A549 (cell line): ENCODE measurements at regions not wholly inside any gene's neighbourhood (a gene's known extent, or its start where the extent isn't known, plus 50 kb on each side); places are given as distances from the start of the nearest gene placed in this dataset.

Source experiments
- CTCF ChIP-seq: fragments of >200 bp; sonication (Bioruptor Twin); formaldehyde crosslinking; IDR thresholded peaks from 3 replicates; pipeline ENCODE4 v1.5.1; 2016
- HOXB5 ChIP-seq: fragments of 250-450 bp; sonication (Bioruptor Pico); IDR thresholded peaks from 2 replicates; pipeline ENCODE4 v1.5.0; 2020; ENCODE audit warnings: mild to moderate bottlenecking, moderate library complexity
- MAFK ChIP-seq: fragments of 450-650 bp; IDR thresholded peaks from 2 replicates; pipeline ENCODE4 v1.6.1; 2014; ENCODE audit not compliant: partially characterized antibody
- MAX ChIP-seq: IDR thresholded peaks from 2 replicates; pipeline ENCODE4 v1.6.1; 2012
- MYC ChIP-seq: IDR thresholded peaks from 2 replicates; pipeline ENCODE4 v1.6.1; 2012; ENCODE audit warnings: mild to moderate bottlenecking, inconsistent platforms, low read length, improper control_type of control experiment, borderline replicate concordance
- NR3C1 ChIP-seq: fragments of >200 bp; sonication (Bioruptor Twin); formaldehyde crosslinking; IDR thresholded peaks from 3 replicates; pipeline ENCODE4 v1.6.1; 2017
- POLR2A ChIP-seq: IDR thresholded peaks from 2 replicates; pipeline ENCODE4 v1.6.1; 2012; ENCODE audit warnings: mild to moderate bottlenecking, low read length
- TF ChIP-seq, protein P1 (sequence below): fragments of >200 bp; sonication (Bioruptor Twin); formaldehyde crosslinking; IDR thresholded peaks from 3 replicates; pipeline ENCODE4 v1.6.1; 2016

GRCh38 chr17:6269478-6269877 is 165.4 kb downstream of the AIPL1 start:
- no peak for TF ChIP-seq POLR2A
- TF ChIP-seq MAFK = no peak
- no peak for TF ChIP-seq CTCF
- TF ChIP-seq MYC = no peak
- TF ChIP-seq, protein P1, sequence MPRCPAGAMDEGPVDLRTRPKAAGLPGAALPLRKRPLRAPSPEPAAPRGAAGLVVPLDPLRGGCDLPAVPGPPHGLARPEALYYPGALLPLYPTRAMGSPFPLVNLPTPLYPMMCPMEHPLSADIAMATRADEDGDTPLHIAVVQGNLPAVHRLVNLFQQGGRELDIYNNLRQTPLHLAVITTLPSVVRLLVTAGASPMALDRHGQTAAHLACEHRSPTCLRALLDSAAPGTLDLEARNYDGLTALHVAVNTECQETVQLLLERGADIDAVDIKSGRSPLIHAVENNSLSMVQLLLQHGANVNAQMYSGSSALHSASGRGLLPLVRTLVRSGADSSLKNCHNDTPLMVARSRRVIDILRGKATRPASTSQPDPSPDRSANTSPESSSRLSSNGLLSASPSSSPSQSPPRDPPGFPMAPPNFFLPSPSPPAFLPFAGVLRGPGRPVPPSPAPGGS = no peak
- TF ChIP-seq HOXB5 (CRISPR knock-in tag) = no peak
- TF ChIP-seq MAX = no peak
- no peak for TF ChIP-seq NR3C1
